ENCODE measurements at regions not wholly inside any gene's neighbourhood (a gene's known extent, or its start where the extent isn't known, plus 50 kb on each side); places are given as distances from the start of the nearest gene placed in this dataset.

GRCh38 chr2:16319551-16320121, 346.0 kb downstream of the CYRIA start:
- H3K4me3 ChIP-seq (ENCODE audit: low read depth, low read length): no peak overlapping the region
- TF ChIP-seq, protein P1, sequence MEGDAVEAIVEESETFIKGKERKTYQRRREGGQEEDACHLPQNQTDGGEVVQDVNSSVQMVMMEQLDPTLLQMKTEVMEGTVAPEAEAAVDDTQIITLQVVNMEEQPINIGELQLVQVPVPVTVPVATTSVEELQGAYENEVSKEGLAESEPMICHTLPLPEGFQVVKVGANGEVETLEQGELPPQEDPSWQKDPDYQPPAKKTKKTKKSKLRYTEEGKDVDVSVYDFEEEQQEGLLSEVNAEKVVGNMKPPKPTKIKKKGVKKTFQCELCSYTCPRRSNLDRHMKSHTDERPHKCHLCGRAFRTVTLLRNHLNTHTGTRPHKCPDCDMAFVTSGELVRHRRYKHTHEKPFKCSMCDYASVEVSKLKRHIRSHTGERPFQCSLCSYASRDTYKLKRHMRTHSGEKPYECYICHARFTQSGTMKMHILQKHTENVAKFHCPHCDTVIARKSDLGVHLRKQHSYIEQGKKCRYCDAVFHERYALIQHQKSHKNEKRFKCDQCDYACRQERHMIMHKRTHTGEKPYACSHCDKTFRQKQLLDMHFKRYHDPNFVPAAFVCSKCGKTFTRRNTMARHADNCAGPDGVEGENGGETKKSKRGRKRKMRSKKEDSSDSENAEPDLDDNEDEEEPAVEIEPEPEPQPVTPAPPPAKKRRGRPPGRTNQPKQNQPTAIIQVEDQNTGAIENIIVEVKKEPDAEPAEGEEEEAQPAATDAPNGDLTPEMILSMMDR (IDR thresholded peaks at IDR 0.05; ENCODE audit: low read depth, low read length): no peak

GRCh38 chr2:16318474-16319195, 347.0 kb downstream of the CYRIA start:
- H3K4me3 ChIP-seq (ENCODE audit: low read depth, low read length): no peak overlapping the region
- TF ChIP-seq, protein P1 (IDR thresholded peaks at IDR 0.05; ENCODE audit: low read depth, low read length): no peak

DNA sequence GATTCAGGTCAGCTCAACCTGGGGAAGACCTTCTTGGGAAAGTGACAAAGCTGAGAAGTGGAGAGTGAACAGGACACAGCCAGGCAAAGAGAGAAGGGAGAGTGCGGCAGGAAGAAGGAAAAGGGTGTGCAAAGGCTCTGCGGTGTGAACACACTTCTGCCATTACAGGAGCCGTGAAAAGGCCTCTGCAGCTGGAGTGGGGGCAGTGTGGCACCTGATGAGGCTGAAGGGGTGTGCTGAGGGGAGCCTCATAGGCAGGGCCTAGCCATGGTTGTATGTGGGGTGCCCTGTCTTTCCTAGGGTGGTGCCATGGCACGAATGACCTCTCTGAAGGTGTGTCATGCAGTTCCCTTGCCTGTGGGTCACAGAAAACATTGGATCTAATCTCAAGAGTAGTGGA, 347.6 kb downstream of the CYRIA start:
- TF ChIP-seq, protein P1 (IDR thresholded peaks at IDR 0.05; ENCODE audit: low read depth, low read length): no peak
- no peak overlapping the region for H3K4me3 ChIP-seq (ENCODE audit: low read depth, low read length)

DNA sequence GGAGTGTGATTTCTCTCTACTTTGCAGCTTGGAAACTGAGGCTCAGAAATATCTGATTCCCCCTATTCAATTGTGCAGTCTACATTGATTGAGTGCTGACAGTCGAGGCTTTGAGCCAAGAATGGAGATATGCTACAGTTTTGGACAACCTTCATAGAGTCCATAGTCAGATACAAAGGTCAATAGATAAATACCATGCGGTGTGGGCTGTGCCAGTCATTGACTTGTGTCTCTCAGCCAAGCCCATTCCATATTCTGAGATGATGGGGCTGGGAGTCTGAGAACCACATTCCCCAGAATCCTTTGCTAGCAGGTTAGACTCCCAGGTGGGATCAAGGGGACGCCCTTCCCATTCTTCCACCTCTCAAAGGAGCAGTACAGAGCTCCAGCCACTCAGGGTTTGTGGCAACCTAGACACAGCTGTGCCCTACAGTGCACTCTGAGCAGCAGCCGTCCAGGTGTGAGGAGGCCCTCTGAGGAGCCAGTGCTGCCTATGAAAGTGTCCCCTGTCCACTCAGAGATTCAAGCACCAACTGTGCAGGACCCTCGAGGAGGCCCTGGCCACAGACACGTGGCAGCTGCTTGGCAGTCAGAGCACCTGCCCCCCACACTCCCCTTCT, 348.3 kb downstream of the CYRIA start:
- H3K4me3 ChIP-seq (ENCODE audit: low read depth, low read length): no peak overlapping the region
- TF ChIP-seq, protein P1 (IDR thresholded peaks at IDR 0.05; ENCODE audit: low read depth, low read length): no peak

GRCh38 chr2:16316456-16317210, 349.0 kb downstream of the CYRIA start:
- TF ChIP-seq, protein P1 (IDR thresholded peaks at IDR 0.05; ENCODE audit: low read depth, low read length): no peak

DNA sequence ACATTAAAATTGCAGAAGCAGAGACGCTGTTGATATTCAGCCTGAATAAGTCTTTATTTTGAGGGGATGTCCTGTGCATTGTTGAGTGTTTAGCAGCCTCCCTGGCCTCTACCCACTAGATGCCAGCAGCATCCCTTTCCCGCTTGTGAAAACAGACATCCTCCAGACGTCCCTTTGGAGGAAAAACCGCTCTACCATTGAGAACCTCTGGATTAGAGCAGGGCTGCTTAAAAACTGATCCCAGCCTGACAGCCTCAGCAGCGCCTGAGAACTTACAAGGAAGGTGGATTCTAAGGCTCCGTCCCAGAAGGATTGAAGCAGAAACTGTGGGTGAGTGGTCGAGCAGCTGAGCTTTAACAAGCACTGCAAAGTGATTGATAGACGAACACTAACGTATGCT, 349.7 kb downstream of the CYRIA start:
- H3K4me3 ChIP-seq (ENCODE audit: low read depth, low read length): no peak overlapping the region
- TF ChIP-seq, protein P1 (IDR thresholded peaks at IDR 0.05; ENCODE audit: low read depth, low read length): no peak

More at GRCh38 chr2:16316456-16317210, 349.0 kb downstream of the CYRIA start:
- no peak overlapping the region for H3K4me3 ChIP-seq (ENCODE audit: low read depth, low read length)
